CD1c-positive myeloid dendritic cell (primary cell): ENCODE measurements at regions not wholly inside any gene's neighbourhood (a gene's known extent, or its start where the extent isn't known, plus 50 kb on each side); places are given as distances from the start of the nearest gene placed in this dataset.
A peak's percentile ranks its signal among the peaks of the same experiment; 100 is the strongest.
"Not testable (repeated sequence)": the region's sequence is repeated elsewhere in the genome, so short reads cannot be mapped to it uniquely, and the experiment has no call there.

Experiments
- DNase-seq: peaks from one replicate; pipeline ENCODE4 v3.0.0-alpha.2; 2016; ENCODE audit errors: extremely low spot score

DNA sequence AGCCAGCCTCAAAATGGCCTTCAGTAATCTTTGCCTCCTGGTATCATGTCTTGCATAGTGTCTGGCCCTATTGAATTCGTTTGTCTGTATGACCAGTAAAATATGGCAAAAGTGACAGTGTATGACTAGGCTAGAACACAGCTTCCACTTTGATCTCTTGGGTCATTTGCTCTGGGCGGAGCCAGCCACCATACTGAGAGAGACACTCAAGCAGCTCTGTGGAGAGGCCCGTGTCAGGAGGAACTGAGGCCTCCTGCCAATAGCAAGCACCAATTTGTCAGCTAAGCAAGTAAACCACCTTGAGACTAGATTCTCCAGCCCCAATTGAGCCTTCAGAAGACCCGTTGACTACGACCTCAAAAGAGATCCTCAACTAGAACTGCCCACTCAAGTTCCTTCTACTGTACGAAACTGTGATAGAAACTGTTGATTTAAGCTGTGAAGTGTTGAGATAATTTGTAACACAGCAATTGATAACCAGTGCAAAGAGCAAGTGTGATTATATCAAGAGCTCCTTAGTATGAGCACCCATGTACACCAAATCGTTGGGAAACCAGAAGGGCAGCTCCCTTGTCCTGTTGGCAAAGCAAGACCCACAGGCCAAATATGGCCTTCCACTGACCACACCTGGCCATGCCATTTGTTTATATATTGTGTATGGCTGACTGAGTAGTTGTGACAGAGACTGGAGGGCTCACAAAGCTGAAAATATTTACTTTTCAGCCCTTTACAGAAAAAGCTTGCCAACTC lies 52.7 kb upstream of the SERBP1 start:
- no peak for DNase-seq

GRCh38 chr1:67484492-67484891 lies 54.3 kb upstream of the SERBP1 start:
- no peak for DNase-seq

- DNase-seq: no peak
Measured at GRCh38 chr1:67485046-67485811, 55.0 kb upstream of the SERBP1 start.

GRCh38 chr1:67489643-67490042 lies 59.4 kb upstream of the SERBP1 start:
- no peak for DNase-seq

DNA sequence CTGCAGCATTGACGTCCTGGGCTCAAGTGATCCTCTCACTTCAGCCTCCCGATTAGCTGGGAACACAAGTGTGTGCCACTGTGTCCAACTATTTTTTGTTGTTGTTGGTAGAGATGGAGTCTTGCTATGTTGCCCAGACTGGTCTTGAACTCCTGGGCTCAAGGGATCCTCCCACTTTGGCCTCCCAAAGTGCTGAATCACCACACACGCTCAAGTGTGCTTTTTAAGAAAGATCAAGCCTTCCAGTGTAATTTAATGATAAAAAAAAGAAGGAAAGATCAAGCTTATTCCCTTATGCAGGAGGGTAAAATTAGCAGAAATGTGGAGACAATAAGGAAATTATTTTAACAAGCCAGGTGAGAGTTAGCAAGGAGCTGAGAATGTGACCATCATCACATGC lies 61.1 kb upstream of the SERBP1 start:
- DNase-seq: no peak

GRCh38 chr1:67493148-67493547 lies 62.9 kb upstream of the SERBP1 start:
- no peak for DNase-seq

GRCh38 chr1:67495327-67495726 lies 65.1 kb upstream of the SERBP1 start:
- no peak for DNase-seq

DNA sequence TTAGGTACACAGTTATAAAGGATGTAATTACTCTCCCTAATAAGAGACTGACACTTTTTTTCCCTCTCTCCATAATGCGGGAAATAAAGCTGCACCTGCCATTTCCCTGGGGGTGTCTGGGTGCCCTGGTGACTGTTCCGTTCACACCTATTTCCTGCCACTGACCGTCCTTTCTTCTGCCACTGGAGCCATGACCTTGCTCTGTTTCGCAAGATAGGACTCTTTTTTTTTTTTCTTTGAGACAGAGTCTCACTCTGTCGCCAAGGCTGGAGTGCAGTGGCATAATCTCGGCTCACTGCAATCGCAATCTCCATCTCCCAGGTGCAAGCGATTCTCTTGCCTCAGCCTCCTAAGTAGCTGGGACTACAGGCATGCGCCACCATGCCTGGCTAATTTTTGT lies 66.1 kb upstream of the SERBP1 start:
- no peak for DNase-seq

DNA sequence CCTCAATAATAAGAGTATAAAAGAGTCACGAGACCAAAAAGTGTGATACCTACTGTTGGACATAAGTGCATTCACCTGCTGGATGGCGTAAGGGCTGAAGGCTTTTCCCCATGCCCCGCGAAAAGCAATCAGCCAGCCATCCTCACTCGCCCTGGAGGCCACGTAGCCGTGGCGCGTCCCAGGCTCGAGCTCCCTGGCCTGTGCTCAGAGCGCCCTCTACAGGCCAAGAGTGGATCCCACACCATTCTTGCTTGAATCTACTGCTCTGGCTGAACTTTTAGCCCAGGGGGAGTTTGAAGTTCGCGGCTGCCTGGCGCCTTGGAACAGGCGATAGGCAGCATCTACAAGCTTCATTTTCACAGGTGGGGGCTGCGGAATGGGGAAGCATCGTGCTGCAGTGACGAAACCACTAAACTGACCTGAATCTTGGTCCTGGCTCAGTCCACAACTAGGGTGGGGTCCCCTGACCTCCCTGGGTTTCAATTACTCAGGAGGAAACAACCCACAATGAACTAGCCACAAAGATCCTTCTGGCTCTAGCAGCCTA lies 70.3 kb upstream of the SERBP1 start:
- peak; percentile 92 for DNase-seq

GRCh38 chr1:67503974-67504373 lies 73.8 kb upstream of the SERBP1 start:
- no peak for DNase-seq

DNA sequence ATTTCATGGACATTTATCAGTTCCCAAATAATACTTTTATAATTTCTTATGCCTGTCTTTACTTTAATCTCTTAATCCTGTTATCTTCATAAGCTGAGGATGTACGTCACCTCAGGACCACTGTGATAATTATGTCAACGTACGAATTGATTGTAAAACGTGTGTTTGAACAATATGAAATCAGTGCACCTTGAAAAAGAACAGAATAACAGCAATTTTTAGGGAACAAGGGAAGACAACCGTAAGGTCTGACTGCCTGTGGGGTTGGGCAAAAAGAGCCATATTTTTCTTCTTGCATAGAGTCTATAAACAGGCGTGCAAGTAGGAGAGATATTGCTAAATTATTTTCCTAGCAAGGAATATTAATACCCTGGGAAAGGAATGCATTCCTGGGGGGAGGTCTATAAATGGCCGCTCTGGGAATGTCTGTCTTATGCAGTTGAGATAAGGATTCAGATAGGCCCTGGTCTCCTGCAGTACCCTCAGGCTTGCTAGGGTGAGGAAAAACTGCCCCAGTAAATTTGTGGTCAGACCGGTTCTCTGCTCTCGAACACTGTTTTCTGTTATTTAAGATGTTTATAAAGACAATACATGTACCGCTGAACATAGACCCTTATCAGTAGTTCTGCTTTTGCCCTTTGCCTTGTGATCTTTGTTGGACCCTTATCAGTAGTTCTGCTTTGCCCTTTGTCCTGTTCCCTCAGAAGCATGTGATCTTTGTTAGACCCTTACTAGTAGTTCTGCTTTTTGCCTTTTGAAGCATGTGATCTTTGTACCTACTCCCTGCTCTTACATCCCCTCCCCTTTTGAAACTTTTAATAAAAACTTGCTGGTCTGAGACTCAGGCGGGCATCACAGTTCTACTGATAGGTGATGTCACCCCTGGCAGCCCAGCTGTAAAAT lies 83.4 kb upstream of the SERBP1 start:
- DNase-seq: not testable (repeated sequence)

DNA sequence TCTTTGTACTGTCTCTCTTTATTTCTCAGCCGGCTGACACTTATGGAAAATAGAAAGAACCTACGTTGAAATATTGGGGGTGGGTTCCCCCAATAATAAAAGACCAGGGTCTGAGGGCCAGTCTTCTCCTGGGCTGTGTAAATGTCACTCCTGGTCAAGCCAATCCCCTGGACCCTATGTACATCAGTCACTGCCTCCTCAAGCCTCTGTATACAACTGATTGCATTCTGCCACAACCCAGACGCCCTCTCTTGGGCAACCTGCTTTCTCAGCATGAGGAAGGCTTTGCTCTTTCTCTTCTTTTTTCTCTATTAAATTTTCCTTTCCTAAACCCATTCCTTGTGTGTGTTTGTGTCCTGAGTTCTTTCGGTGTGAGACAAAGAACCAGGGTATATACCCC lies 84.1 kb upstream of the SERBP1 start:
- no peak for DNase-seq

- DNase-seq: no peak
Measured at GRCh38 chr1:67514786-67515185, 84.6 kb upstream of the SERBP1 start.

DNA sequence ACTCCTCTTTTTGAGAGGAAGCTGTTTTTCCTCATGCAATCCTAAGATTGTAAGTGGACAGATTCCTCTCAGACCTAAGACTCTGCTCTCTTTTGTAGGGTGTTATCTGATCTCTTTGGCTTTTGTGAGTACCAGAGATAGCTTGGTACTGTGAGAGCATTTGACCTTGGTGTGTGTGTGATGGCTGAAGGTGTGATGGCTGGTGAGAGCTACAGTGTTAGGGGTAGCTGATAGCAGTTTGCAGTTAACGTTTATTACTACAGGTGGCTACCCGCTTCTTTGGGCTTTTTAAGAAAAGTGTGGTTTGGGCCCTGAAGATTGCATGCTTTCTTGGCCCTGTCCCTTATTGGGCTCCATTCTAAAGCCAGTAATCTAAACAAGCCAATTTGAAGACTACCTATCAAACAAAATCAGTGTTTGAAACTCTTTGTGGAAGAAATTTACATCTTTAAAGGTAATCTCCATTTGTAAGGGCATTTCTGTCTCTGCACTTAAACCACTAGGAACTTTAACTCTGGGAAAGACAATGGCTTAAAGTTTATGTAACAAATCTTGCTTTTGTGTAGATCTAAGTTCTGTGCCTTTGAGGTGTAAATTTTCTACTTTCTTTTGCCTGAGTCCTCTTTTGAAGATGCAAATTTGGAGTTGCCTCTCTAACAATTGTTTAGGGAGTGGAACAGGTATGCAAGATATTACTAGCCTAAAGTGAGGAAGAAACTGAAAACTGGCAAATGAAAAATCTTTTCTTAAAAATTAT lies 85.3 kb upstream of the SERBP1 start:
- DNase-seq: no peak

- DNase-seq: no peak
Measured at GRCh38 chr1:67517046-67517445, 86.8 kb upstream of the SERBP1 start.

GRCh38 chr1:67522001-67522441 lies 91.8 kb upstream of the SERBP1 start:
- DNase-seq: no peak

DNA sequence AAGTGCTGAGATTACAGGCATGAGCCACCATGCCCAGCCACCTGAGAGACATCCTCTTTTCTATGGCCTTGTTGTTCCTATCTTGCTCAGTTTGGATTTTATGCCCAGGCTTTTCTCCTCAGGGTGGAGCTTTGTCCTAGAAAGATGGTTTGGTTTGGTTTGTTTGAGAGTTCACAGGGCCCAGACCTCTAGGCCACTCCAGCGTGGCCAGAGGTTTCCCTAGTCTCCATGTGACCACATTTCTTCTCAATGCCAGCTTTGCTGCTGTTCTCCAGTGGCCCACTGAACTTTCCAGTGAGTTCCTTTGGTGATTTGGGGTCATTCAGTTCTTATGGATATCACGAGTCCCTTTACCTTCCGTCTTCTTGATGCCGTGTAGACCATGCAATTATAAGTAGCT lies 92.6 kb upstream of the SERBP1 start:
- DNase-seq: no peak

DNA sequence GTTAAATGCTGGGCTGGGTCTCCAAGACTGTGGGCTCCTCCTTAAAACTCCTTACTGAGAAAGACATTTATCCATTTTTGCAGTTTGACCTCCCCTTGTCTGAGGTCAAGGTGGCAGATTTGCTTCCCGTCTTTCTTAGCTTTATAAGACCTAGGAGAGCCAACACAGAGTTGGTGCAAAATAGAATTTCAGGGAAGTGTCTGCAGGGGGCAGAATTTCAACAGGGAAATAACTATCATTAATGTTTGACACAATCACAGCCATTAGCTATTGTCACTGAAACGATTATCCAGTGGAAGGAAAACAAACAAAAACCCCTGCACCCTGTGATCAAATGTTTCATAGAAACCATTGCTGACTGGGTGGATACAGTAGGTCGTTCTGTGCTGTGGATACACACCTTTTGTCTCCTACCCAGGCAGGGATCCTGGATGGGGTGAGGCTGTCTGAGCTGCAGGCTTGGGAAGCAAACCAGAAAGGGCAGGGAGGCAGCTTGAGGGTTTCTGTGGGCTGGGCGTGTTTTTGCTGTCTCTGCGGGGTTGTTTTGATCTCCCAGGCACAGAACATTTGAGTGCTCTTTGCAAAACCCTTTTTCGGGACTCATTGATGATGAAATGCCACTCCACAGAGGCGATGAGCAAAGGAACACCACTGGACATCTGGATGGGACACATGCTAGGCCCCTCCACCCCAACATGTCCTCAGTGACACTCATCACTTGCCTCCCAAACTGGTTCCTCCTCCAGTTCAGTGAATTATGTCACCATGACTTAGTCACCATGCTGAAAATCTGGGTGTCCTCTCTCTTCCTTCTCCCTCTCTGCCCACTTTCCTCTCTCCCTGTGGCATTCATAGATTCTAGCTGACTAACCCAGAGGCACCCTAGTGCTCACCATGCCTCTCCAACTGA lies 94.2 kb upstream of the SERBP1 start:
- DNase-seq: no peak

- DNase-seq: no peak
Measured at GRCh38 chr1:67525053-67525760, 95.0 kb upstream of the SERBP1 start.

DNA sequence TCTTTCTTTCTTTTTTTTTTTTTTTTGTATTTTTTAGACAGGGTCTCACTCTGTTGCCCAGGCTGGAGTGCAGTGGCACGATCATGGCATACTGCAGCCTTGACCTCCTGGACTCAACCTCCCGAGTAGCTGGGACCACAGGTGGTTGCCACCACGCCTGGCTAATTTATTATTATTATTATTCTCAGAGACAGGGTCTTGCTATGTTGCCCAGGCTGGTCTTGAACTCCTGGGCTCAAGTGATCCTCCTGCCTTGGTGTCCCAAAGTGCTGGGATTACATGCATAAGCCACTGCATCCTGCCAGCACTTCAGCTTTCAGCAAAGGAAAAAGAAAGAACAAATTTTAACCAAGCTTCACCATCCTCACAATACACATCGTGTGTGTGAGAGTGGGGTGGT lies 97.9 kb upstream of the SERBP1 start:
- no peak for DNase-seq
